SHP77 (cell line): ENCODE measurements at regions not wholly inside any gene's neighbourhood (a gene's known extent, or its start where the extent isn't known, plus 50 kb on each side); places are given as distances from the start of the nearest gene placed in this dataset.

Source experiments
- DNase-seq, 2 experiments: peaks; one replicate each; lab custom pipeline; 2025; lab: John Stamatoyannopoulos, UW

- no peak for DNase-seq
Measured at GRCh38 chr9:14395317-14396082, 81.6 kb upstream of the NFIB start.

- DNase-seq, result no peak
Measured at GRCh38 chr9:14393418-14393817, 79.5 kb upstream of the NFIB start.

GRCh38 chr9:14391620-14392019, 77.7 kb upstream of the NFIB start:
- DNase-seq, result no peak

GRCh38 chr9:14389657-14390056, 75.7 kb upstream of the NFIB start:
- DNase-seq, result no peak

GRCh38 chr9:14389146-14389545, 75.2 kb upstream of the NFIB start:
- DNase-seq, result no peak

- DNase-seq, result no peak
Measured at GRCh38 chr9:14383773-14384172, 69.8 kb upstream of the NFIB start.

- no peak for DNase-seq
Measured at GRCh38 chr9:14383294-14383693, 69.4 kb upstream of the NFIB start.

- no peak for DNase-seq
Measured at GRCh38 chr9:14380061-14380836, 66.3 kb upstream of the NFIB start.

GRCh38 chr9:14379280-14379679, 65.3 kb upstream of the NFIB start:
- DNase-seq, result no peak

- DNase-seq, result no peak
Measured at GRCh38 chr9:14373706-14374105, 59.8 kb upstream of the NFIB start.

GRCh38 chr9:14373336-14373666, 59.4 kb upstream of the NFIB start:
- no peak for DNase-seq

GRCh38 chr9:14372437-14373335, 58.7 kb upstream of the NFIB start:
- peak in 1 of 2 experiments; percentile 21 for DNase-seq

- DNase-seq, result no peak
Measured at GRCh38 chr9:14369011-14369410, 55.1 kb upstream of the NFIB start.

- no peak for DNase-seq
Measured at GRCh38 chr9:14366076-14366475, 52.1 kb upstream of the NFIB start.

- DNase-seq, result no peak
Measured at GRCh38 chr9:14365670-14366069, 51.7 kb upstream of the NFIB start.
